HepG2 (cell line): ENCODE measurements at regions not wholly inside any gene's neighbourhood (a gene's known extent, or its start where the extent isn't known, plus 50 kb on each side); places are given as distances from the start of the nearest gene placed in this dataset.

Experiments
- ATAC-seq: fragments of 200-7000 bp; cut with Tn5 transposase; 3 replicates; pipeline ENCODE4 v1.9.1; 2020; ENCODE audit warnings: mild to moderate bottlenecking, moderate library complexity
- BruUV-seq: library from RNA; stranded (reverse); fragments of 400-500 nt; replicated peaks from 2 replicates; lab custom pipeline; 2021; lab: Mats Ljungman, UMichigan
- CTCF ChIA-PET: fragments of 300-600 bp; formaldehyde crosslinking; extraction: SDS; loops from one replicate; lab custom pipeline; 2021; ENCODE audit warnings: low total read pairs, inconsistent platforms, low intra/inter-chr PET ratio; lab: Yijun Ruan, JAX
- POLR2A ChIA-PET: fragments of 350-600 bp; sonication (Branson Sonifier 250); formaldehyde crosslinking; loops from one replicate; lab custom pipeline; 2020; ENCODE audit warnings: antibody characterized with exemption, inconsistent platforms; lab: Yijun Ruan, JAX
- DNase-seq: peaks from one replicate; pipeline ENCODE4 v3.0.0-alpha.2; 2015; ENCODE audit warnings: low spot score
- FAIRE-seq: peaks from 3 replicates; lab custom pipeline; 2011; peaks lifted over from hg19 to GRCh38; lab: Jason Lieb, UNC
- H2AFZ ChIP-seq: one replicate; pipeline ENCODE4 v1.6.1; 2011; ENCODE audit warnings: low read length, inconsistent platforms
- H3K27ac ChIP-seq: fragments of 300-600 bp; 3 replicates; pipeline ENCODE4 v1.8.0; 2011; ENCODE audit warnings: mixed run types, mild to moderate bottlenecking, mixed read lengths, low read length, inconsistent platforms; ENCODE audit not compliant: insufficient read depth; ENCODE audit errors: extremely low read length
- H3K27me3 ChIP-seq, 2 experiments: fragments of 200-600 bp in 1 of 2; 2 replicates in 1 of 2; 3 replicates in 1 of 2; pipeline versions ENCODE4 v1.6.0 to v1.8.0; 2011; ENCODE audit warnings: low read length in 2 of 2, mild to moderate bottlenecking in 2 of 2, moderate library complexity in 2 of 2, inconsistent platforms in 1 of 2; ENCODE audit not compliant: insufficient read depth in 2 of 2, control insufficient read depth in 1 of 2
- H3K36me3 ChIP-seq, 2 experiments: fragments of 200-600 bp in 1 of 2; replicated peaks in 1 of 2; 2 replicates in 1 of 2; 3 replicates in 1 of 2; pipeline versions ENCODE4 v1.5.1 to v1.8.0; 2011; ENCODE audit warnings: low read length in 2 of 2, inconsistent platforms in 1 of 2; ENCODE audit not compliant: insufficient read depth in 2 of 2, control insufficient read depth in 1 of 2
- H3K4me1 ChIP-seq: 2 replicates; pipeline ENCODE4 v1.5.1; 2012; ENCODE audit warnings: low read length, inconsistent platforms; ENCODE audit not compliant: insufficient read depth
- H3K4me2 ChIP-seq: 2 replicates; pipeline ENCODE4 v1.6.0; 2011; ENCODE audit warnings: low read depth, low read length, inconsistent platforms
- H3K4me3 ChIP-seq, 3 experiments: fragments of 200-600 bp in 1 of 3; sonication (generic), shearing (Covaris generic) in 1 of 3; replicated peaks in 1 of 3; 2 replicates each; pipeline ENCODE4 v1.5.1; 2011 to 2016; ENCODE audit warnings: low read length in 3 of 3, inconsistent platforms in 2 of 3, low read depth in 2 of 3, mild to moderate bottlenecking in 2 of 3, control low read depth in 1 of 3, mixed read lengths in 1 of 3; ENCODE audit not compliant: insufficient read depth in 1 of 3
- H3K79me2 ChIP-seq: one replicate; pipeline ENCODE4 v1.6.1; 2011; ENCODE audit warnings: low read length, inconsistent platforms; ENCODE audit not compliant: insufficient read depth
- H3K9ac ChIP-seq: 2 replicates; pipeline ENCODE4 v1.6.0; 2011; ENCODE audit warnings: mild to moderate bottlenecking, low read depth, low read length, inconsistent platforms; ENCODE audit not compliant: insufficient read depth
- H3K9me3 ChIP-seq: 2 replicates; pipeline ENCODE4 v1.5.1; 2012; ENCODE audit warnings: mild to moderate bottlenecking, low read length
- H4K20me1 ChIP-seq: 2 replicates; pipeline ENCODE4 v1.6.0; 2011; ENCODE audit warnings: inconsistent platforms, mild to moderate bottlenecking, low read length, moderate library complexity; ENCODE audit not compliant: insufficient read depth
- HOXA7 ChIP-seq: sonication (generic); formaldehyde crosslinking; IDR thresholded peaks from 2 replicates; pipeline ENCODE4 v1.8.1; 2022; ENCODE audit warnings: mild to moderate bottlenecking, missing genetic modification reagents, moderate library complexity
- RELA ChIP-seq: sonication (generic); formaldehyde crosslinking; IDR thresholded peaks from 2 replicates; pipeline ENCODE4 v1.4.0; 2020; ENCODE audit warnings: missing genetic modification reagents
- YEATS4 ChIP-seq: sonication (generic); formaldehyde crosslinking; IDR thresholded peaks from 2 replicates; pipeline ENCODE4 v1.4.0; 2020; ENCODE audit warnings: missing genetic modification reagents, borderline replicate concordance
- WGBS: methylation state at CpG from one replicate; pipeline ENCODE4 v1.1.6; 2017; ENCODE audit warnings: low lambda C conversion rate; 5-methylcytosine and 5-hydroxymethylcytosine counted together
- in situ Hi-C: cut with HindIII; loops from 2 replicates; pipeline ENCODE4 v1.10.0; 2017; ENCODE audit warnings: low pct_unique_long_range_greater_than_20kb; ENCODE audit not compliant: extremely low pct_ligation_motif_present
- intact Hi-C: fragments of 100-400 bp; cut with micrococcal nuclease; formaldehyde crosslinking; loops from one replicate; pipeline ENCODE4 v1.10.0; 2022; ENCODE audit not compliant: unreplicated experiment

DNA sequence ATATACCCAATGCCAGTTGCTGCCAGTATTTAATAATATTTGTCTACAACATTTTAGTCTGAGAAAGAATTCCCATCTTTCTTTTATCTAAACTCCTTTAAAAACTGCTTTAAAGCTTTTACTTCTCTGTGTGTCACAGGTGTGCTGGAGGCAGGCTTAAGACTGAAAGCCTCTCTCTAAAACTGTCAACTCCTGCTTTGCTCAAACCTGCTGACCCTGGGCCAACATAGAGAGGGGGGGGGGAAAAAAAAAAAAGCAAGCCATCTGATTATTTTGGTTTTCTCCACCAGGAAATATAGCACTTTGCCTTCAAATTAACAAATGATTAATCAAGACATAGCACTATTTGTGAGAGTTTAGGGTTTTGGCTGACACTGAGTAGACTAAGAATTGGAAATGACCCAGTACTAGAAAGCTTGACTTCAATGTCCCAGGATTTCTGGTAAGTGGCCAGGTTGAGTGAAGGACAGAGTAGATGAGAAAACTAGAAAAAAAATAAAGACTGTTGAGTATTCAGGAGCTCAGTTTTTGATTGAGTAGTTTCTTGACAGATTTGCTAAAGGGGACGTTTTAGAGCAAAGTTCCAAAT, 357.0 kb upstream of the FLRT2 start:
- Histone ChIP-seq H2AFZ (no peak overlapping the region), H3K27me3 (no peaks in the 10 kb centered on the region), H3K27ac (no peak overlapping the region), H4K20me1 (no peaks in the 10 kb centered on the region), H3K79me2 (no peaks in the 10 kb centered on the region), H3K36me3 (no peaks in the 10 kb centered on the region), H3K4me1 (no peaks in the 10 kb centered on the region), H3K4me3 (no peak overlapping the region), H3K4me2 (no peak overlapping the region), H3K9me3 (peaks cover 82% of the 10 kb centered on the region), H3K9ac (no peak overlapping the region)
- 0% methylated on average over 1 of the region's 1 CpG for WGBS
- ChIA-PET CTCF (no interaction called here), POLR2A (no interaction called here)
- in situ Hi-C loops, result no loop called here
- ATAC-seq, result no peak
- DNase-seq, result no peak
- intact Hi-C loops, result no loop called here
- no peak for FAIRE-seq
- no peak for TF ChIP-seq YEATS4 (CRISPR knock-in tag)
- no peak for TF ChIP-seq HOXA7
- BruUV-seq, result no TSS peak

- no peak for DNase-seq
- in situ Hi-C loops, result no loop called here
- H3K27ac ChIP-seq, result no peak overlapping the region
- H3K9me3 ChIP-seq, result peaks cover 85% of the 10 kb centered on the region
- ChIA-PET POLR2A (no interaction called here), CTCF (no interaction called here)
- no peak for TF ChIP-seq RELA (CRISPR knock-in tag)
- no peak overlapping the region for H3K4me2 ChIP-seq
- 0% methylated on average over 1 of the region's 1 CpG for WGBS
- H3K27me3 ChIP-seq, result no peaks in the 10 kb centered on the region
- intact Hi-C loops, result no loop called here
- no peaks in the 10 kb centered on the region for H3K79me2 ChIP-seq
- no peak for FAIRE-seq
- no peak overlapping the region for H2AFZ ChIP-seq
- H3K9ac ChIP-seq, result no peak overlapping the region
- BruUV-seq, result no TSS peak
- no peak overlapping the region for H3K4me3 ChIP-seq
- no peak for ATAC-seq
- H3K36me3 ChIP-seq, result no peaks in the 10 kb centered on the region
- no peaks in the 10 kb centered on the region for H4K20me1 ChIP-seq
- H3K4me1 ChIP-seq, result no peaks in the 10 kb centered on the region
Observed at GRCh38 chr14:85175556-85175955, 354.4 kb upstream of the FLRT2 start.
